GM19023 (cell line): ENCODE measurements at regions not wholly inside any gene's neighbourhood (a gene's known extent, or its start where the extent isn't known, plus 50 kb on each side); places are given as distances from the start of the nearest gene placed in this dataset.

Experiments used
- ATAC-seq: cut with Tn5 transposase; IDR thresholded peaks from one replicate; pipeline ENCODE4 v1.9.1; 2021; ENCODE audit warnings: mild to moderate bottlenecking, moderate library complexity; ENCODE audit not compliant: unreplicated experiment

DNA sequence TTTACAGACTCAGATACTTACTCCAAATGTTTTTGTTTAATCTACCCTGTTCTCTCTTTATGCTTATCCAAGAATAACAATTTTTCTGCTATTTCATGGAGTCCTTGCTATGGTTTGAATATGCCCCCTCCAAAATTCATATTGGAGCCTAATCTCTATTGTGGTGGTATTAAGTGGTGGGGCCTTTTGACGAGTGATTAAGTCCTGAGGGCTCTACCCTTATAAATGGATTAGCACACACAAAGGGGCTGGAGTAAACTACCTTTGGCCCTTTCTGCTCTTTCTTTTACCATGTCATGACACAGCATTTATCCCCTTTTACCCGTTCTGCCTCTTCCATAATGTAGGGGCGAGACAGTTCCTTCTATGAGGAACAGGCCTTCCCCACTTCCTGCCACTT is 285.5 kb downstream of the GASK1B start:
- ATAC-seq, result no peak

DNA sequence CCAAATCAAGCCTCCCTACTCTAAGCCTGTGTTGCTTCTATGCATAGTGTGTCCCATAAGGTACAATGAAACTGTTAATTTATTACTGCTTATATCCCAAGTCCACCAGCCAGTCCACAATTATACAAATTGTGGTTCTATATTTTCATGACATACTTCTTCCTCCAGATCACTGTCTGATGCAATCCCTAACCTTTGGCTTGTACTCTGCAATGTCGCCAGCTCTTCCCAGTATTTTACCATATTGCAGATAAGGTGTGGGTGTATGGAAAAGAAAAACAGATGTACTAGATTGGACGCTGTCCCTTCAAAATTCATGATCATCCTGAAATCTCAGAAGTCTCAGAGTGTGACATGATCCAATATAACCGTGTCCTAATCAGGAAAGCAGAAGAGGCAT is 286.2 kb downstream of the GASK1B start:
- no peak for ATAC-seq

DNA sequence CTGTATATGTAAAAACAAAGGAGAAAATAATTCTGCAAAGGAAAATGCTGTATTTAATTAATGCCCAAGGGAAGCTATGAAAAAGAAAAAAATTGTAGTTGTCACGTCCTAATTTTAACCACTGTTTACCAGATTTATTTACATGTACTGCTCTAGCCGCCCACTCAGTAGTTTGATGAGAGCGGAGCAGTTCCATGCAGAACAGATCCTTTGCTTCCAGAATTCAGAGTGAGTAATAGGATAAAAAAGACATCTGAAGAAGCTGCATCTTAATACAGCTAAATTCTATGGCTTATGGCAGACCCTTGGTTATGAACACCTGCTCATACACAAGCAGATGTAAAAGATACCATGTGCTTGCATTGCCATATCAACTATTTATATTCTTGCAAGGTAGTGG is 287.0 kb downstream of the GASK1B start:
- no peak for ATAC-seq

DNA sequence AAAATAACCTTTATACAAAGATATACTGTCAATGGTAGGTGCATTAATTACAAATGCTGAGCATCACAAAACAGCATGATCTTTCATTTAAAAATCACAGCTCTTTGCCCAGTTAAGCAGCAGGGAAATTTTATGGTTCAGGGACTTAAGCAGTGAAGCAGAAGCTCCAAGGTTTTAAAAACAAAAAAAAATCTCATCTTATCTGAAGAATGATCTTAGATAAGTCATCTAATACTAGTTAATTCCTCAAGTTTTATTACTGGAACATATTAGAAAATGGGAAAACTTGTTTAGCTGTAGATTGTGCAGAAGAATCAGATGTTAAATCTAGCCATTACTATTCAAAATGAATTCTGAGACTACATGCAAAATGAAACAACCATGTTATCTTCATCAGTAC is 289.9 kb downstream of the GASK1B start:
- ATAC-seq, result no peak

DNA sequence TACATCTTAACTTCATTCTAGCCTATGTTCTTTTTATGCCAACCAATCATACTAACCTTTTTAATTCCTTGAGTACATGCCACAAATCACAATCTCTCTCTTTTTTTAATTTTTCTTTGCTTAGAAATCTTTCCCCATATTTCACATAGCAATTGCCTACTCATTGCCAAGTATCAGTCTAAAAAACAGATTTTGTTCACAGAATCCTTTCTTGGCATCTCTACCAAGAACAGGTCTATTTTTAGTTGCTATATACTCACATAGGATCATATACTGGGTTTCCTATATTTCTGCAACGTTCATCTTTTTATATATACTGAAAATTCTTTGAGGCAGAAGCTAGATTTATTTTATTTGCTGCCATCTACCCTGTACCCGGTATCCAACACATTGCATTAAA is 292.1 kb downstream of the GASK1B start:
- ATAC-seq, result no peak

DNA sequence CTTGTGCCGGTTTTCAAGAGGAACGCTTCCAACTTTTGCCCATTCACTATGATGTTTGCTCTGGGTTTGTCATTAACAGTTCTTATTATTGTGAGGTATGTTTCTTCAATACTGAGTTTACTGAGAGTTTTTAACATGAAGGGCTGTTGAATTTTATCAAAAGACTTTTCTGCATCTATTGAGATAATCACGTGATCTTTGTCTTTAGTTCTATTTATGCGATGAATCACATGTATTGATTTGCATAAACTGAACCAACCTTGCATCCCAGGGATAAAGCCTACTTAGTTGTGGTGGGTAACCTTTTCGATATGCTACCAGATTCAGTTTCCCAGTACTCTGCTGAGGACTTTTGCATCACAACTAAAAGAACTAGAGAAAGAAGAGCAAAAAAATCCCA is 318.0 kb downstream of the GASK1B start:
- no peak for ATAC-seq

DNA sequence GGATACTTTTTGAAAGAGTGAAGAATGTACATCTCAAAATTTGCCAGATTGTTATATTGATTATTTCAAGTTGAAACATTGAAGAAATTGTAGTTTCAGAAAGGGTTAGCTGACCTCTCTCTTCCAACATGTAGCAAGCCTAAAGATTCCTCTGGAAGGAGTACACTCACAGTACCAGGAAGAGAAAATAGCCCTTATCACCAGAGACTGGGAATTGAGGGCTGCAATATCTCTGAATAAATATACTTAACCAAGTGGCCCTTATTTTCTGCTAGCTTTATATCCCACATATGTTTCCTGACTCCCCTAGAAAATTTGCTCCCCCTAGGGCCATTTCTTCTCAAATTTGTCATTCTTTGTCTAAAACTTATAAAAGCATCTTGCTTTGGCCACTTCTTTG is 332.2 kb downstream of the GASK1B start:
- no peak for ATAC-seq

DNA sequence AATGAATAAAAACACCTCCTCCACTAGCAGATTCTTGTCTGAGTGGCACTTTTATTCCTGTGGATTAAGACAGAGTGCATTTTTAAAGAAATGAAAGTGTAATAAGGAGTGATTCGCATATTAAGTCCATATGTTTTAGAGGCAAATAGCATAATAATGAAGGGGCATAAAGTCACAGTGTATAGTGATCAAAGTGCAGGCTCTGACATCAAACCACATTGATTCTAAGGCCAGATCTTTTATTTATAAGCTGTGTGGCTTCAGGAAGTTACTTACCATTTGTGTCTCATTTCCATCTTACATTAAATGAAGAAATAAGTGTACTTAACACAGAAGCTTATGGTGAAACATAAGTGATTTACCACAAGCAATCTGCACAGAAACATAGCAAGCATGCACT is 332.8 kb downstream of the GASK1B start:
- no peak for ATAC-seq

DNA sequence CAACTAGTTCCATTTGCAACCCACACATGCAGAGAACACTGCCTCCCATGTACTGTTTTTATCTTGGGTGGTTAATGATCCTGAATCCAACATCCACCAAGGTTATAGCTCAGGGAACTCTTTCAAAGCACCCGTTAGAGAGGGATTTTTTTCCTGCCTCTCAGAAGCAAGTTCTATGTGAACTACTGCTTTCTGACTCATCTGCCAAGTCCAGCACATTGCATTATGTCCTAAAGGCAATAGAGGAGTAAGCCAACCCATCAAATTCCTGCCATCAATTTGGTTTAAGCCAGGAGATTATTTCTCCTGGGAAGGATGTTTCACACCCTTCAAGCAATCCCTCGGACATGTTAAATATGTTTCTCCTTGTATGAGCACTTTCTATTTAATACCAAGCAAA is 334.5 kb downstream of the GASK1B start:
- no peak for ATAC-seq

DNA sequence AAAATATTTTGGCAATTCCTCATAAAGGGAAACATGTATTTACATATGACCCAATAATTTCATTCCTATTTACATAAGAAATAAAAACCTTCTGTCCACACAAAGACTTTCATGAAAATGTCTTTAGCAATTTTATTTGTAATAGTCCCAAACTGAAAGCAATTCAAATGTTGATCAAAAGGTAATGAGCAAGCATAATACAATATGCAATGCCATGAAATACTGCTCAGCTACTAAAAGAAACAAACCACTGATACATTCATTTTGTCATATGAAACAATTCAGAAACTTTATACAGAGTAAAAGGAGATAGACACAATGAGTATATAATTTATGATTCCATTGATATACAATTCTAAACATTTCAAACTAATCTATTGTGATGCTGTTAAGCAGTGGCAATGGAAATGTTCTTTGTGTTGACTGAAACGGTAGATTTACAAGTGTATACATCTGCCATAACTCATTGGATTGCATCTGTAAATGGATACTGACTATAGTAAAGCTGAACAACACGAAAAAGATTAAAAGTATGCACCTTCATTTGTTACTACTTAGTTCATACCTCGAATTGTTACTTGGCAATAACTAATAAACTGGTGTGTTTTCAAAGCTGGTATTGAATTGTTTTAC is 335.6 kb downstream of the GASK1B start:
- no peak for ATAC-seq

DNA sequence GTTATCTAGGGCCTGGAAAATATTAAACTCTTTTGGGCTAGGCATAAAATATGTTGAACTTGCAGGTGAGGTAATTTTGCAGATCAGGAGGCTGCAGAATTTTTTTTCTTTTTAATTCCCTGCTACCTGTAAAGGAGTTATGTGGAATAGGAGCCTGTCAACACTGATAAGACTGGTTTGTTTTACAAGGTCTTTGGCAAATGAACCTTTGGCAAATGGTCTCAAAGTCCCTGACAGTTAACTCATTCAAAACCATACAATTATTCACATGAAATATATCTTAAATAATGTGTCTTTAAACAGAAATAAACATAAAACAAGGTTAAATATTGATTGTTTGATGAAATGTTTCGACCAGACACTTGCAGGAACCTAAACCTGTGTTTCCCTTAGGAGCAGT is 340.2 kb downstream of the GASK1B start:
- no peak for ATAC-seq

DNA sequence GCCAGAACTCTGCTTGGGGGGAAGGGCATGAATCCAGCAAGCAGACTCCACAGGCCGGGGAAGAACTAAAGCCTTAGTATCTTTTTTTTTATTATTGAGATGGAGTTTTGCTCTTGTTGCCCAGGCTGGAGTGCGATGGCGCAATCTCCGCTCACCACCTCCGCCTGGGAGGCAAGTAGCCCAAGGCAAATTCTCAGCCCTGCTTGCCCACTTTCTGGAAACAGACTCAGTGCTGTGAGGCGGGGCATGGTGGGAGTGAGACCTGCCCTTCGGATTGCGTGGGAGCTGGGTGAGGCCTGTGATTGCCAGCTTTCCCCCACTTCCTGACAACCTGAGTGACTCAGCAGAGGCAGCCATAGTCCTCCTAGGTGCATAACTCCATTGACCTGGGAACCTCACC is 348.8 kb downstream of the GASK1B start:
- no peak for ATAC-seq

DNA sequence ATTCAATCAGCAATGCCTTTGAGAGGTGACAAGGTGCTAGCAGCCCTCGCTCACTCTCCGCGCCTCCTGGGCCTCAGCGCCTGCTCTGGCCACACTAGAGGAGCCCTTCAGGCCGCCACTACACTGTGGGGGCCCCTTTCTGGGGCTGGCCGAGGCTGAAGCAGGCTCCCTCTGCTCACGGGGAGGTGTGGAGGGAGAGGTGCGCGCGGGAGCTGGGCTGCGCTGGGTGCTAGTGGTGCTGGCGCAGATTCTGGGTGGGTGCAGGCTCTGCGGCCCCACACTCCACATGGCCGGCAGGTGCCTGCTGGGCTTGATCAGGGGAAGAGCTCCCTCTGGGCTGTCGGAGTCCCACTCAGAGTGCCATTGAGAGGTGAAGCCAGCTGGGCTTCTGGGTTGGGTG is 351.0 kb downstream of the GASK1B start:
- ATAC-seq, result no peak

DNA sequence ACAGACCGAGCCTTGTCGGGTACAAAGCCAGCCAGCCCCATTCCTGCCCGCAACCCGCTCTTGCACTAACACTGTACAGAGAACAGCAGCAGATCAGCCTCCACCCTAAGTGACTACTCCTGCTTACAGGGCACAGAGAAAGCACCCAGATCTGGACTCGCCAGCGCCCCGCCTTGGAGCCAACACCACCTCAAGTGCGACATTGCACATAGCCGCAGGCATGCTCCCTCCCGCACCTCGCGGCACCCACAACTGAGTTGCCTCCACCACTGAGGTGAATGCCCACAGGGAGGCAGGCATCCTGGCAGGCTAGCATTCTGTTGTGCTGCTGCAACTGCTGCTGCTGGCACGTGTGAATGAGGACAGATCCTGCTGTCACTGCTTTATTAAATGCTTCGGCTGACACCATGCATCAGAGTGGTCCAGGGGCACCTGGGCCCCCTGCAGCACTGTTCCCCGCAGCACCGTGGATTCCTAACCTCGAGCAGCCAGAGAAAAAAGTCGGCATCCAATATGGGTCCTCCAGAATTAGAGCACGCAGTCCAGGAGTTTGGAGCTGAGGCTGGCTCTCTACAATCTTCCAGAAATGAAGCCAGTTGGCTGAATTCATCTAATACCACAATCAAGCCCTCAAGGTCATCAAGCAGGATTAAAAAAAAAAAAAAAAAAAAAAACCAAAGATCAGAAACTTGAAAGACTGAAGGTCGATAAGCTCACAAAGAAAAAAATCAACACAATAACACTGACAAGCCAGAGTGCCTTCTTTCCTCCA is 352.9 kb downstream of the GASK1B start:
- no peak for ATAC-seq

DNA sequence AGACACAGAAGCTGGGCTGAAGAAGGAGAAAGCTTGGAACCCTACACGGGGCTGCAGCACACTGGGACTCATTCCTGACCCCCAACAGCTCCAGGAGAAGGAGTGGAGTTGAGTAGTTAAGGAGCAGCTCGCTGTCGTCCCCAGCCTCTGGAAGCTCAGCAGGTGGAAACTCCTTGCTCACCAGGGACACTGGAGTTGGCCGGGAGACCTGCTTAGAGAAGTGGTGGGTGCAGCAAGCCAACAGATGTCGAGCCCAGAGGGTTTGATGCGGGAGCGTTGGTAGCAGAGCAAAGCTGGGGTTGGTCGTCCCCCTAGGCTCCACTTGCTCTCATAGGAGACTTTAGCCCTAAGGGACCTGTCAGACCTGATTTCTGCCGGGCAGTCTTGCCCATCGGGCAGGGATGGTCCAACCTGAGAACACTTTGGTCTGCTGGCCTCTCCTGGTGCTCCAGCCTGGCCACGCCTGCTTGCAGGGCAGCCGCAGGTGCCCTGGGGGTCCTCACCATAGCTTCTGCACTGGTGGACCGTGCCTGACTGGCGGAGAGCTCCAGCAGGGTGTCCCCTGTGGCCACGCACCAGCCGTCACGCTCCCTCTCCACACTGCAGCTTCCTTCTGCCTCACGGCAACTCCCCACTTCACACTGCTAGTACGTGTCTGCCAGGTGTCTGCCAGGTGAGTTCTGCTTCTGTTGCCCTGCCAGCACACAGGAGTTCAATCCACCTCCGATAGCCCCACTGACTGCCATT is 353.7 kb downstream of the GASK1B start:
- no peak for ATAC-seq

DNA sequence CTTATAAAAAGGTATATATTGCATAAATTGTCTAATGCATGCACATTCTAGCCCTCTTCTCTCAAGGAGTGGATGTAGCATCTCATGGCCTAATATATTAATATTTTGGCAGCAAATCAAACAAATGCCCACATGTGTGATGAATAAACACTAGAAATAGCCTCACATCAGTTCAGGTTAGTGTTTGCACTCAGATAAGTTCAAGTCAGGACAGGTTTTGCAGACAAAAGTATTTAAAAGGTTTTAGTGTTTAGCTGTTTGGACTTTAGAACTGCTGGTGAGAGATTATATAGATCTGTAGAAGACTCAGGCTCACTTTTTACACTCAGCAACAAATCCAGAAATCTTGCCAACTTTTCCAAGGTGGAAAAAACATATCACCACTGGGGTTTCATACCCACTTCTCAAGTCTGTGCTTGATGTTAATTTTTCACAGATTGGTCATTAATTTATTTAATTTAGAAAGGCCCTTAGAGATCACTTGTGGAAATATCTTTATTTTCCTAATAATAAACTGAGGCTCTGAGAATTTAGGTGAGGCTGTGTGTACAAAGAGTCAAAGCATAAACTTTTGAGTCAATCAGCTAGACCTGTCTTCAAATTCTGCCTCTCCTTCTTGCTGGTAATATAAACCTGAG is 362.6 kb downstream of the GASK1B start:
- ATAC-seq, result no peak

DNA sequence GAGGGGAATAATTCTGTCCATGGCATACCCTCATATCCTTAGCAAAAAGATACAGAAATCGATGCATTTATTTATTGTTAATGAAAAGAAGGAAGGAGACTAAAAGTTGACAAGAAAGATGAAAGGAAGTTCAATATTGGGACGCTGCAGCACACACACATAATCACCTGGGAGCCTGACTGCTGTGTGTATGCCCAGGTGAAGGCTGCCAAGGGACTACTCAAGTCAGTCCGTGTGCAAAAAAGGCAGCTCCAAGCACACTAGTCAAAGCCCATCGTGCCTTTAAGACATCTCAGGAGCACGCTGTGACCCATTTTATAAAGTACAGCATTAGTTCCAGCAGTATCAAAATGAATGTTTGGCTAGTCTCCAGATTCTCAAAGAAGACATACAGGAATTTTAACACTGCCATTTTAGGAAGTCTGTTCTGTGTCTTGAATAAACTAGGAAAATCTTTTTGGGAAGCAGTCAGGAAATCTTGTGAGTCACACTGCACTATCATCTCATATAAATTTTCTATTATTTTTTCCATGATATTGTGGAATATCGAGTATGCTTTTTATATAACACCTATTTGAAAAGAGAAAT is 363.9 kb downstream of the GASK1B start:
- ATAC-seq, result no peak

DNA sequence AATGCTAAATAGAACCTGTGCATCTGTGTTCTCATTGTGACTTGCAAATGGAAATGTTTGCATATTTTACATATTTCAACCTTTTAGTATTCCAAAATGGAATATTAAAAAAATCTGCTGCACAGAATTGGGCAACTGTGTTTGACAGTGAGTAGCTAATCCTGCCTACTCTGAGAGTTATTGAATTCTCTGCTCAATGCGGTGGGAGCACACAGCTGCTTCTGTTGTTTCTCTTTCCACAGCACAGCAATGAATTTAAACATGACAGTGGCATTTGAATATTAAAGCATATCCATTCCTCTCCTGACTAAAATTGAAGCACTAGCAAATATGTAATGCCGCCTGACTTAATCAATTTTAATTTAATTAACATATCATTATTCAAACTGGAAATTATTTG is 366.6 kb downstream of the GASK1B start:
- no peak for ATAC-seq

DNA sequence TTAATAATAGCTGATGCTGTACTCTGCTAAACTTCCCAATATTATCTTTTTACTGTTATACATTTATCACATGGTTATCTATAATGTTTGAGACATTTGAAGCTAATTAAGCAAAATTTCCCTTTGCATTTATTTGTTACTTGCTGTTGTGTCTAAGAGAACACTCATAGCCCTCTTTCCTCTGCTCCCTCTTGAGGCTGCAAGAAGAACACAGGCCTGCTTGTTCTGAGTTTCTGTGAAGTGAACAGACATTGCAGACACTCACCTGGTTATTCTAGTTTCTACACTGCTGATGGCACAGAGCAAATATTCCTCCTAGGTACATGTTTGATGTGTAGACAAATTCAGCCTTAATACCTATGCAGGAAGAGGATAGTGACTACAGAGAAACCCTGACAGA is 367.8 kb downstream of the GASK1B start:
- ATAC-seq, result no peak

DNA sequence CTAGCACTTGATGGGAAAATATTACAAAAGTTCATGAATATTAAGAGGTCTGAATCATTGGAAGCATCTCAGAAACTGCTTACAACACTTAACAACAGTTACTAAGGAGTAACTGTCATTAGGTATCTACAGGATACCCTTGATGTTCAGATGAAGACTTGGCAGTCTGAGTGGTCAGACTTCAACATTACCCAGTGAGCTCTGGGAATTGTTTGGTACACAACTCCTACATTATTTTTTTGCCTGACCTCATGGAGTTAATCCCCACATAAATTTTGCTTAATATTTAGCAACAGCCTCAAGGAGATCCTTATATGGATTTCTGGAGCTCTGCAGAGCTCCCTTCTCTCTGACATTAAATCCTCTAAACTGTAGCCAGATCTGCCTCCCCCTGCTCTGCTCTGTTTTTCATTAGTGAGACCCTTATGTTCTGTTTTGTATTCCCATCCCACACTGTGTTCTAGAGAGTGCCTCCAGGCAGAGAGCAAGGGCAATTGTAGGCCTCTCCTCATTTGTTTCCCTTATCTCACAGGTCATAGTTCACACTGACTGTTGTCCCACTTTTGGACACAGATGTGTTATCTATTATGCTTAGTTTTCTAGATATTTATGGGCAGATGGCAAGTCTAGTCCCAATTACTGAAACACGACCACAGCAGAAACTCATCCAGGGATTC is 368.8 kb downstream of the GASK1B start:
- no peak for ATAC-seq

DNA sequence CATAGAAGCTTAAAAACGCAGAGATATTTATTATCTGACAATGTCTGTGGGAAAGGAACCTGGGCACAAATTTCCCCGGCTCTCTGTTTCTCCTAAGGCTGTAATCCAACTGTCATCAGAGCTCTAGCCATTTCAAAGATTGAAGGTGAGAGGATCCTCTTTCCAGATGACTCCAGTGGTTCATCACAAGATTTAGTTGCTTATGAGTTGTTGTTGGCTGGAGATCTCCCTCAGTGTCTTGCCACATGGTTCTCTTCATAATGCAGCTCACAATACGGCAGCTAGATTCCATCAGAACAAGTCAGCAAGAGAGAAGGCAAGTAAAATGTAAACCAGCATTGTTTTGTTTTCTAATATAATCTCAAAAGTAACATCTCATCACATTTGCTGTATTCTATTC is 369.4 kb downstream of the GASK1B start:
- no peak for ATAC-seq
